WTC11 (cell line): ENCODE measurements at regions not wholly inside any gene's neighbourhood (a gene's known extent, or its start where the extent isn't known, plus 50 kb on each side); places are given as distances from the start of the nearest gene placed in this dataset.

Experiments
- ATAC-seq: fragments of 200-7000 bp; cut with Tn5 transposase; 2 replicates; pipeline ENCODE4 v1.10.0; 2021; ENCODE audit warnings: mild to moderate bottlenecking, moderate library complexity
- CTCF ChIA-PET: fragments of 300-600 bp; sonication (Branson Sonifier 250); formaldehyde crosslinking; loops from one replicate; lab custom pipeline; 2021; ENCODE audit warnings: antibody characterized with exemption; lab: Charles Lee
- POLR2A ChIA-PET: fragments of 350-600 bp; sonication (Branson Sonifier 250); formaldehyde crosslinking; loops from one replicate; lab custom pipeline; 2021; ENCODE audit warnings: antibody characterized with exemption; lab: Charles Lee
- DNase-seq: peaks from one replicate; pipeline ENCODE4 v3.0.0; 2021; ENCODE audit warnings: low spot score
- H3K27ac Mint-ChIP-seq: 2 replicates; pipeline ENCODE4 v1.8.0; 2021; ENCODE audit warnings: mixed read lengths
- H3K27me3 Mint-ChIP-seq: 2 replicates; pipeline ENCODE4 v1.8.0; 2021; ENCODE audit warnings: low read depth, mild to moderate bottlenecking, moderate library complexity, mixed read lengths
- H3K36me3 Mint-ChIP-seq: 2 replicates; pipeline ENCODE4 v1.8.0; 2021; ENCODE audit warnings: mixed read lengths
- H3K4me1 Mint-ChIP-seq: 2 replicates; pipeline ENCODE4 v1.8.0; 2022; ENCODE audit warnings: mixed read lengths
- H3K4me3 Mint-ChIP-seq: 2 replicates; pipeline ENCODE4 v1.8.0; 2021; ENCODE audit warnings: mild to moderate bottlenecking, moderate library complexity, mixed read lengths
- H3K9me3 Mint-ChIP-seq: 2 replicates; pipeline ENCODE4 v1.8.0; 2021; ENCODE audit warnings: mixed read lengths
- ATF1 ChIP-seq: sonication (generic); formaldehyde crosslinking; IDR thresholded peaks from 2 replicates; pipeline ENCODE4 v1.8.1; 2023; ENCODE audit warnings: mild to moderate bottlenecking, moderate library complexity, missing genetic modification reagents
- ATF2 ChIP-seq: sonication (generic); formaldehyde crosslinking; IDR thresholded peaks from 2 replicates; pipeline ENCODE4 v1.8.1; 2022; ENCODE audit warnings: low read depth, missing genetic modification reagents, borderline replicate concordance
- CREB1 ChIP-seq: sonication (generic); formaldehyde crosslinking; IDR thresholded peaks from 2 replicates; pipeline ENCODE4 v1.8.0; 2023; ENCODE audit warnings: mild to moderate bottlenecking, missing genetic modification reagents
- ESRRA ChIP-seq: sonication (generic); formaldehyde crosslinking; IDR thresholded peaks from 2 replicates; pipeline ENCODE4 v1.8.1; 2022; ENCODE audit warnings: mild to moderate bottlenecking, missing genetic modification reagents, borderline replicate concordance
- FOXK1 ChIP-seq: sonication (generic); formaldehyde crosslinking; IDR thresholded peaks from 2 replicates; pipeline ENCODE4 v1.8.0; 2022; ENCODE audit warnings: mild to moderate bottlenecking, moderate library complexity, missing genetic modification reagents
- GABPB1 ChIP-seq: sonication (generic); formaldehyde crosslinking; IDR thresholded peaks from 2 replicates; pipeline ENCODE4 v1.8.1; 2023; ENCODE audit warnings: mild to moderate bottlenecking, missing genetic modification reagents
- KAT7 ChIP-seq: sonication (generic); formaldehyde crosslinking; IDR thresholded peaks from 2 replicates; pipeline ENCODE4 v1.8.1; 2023; ENCODE audit warnings: missing genetic modification reagents, mild to moderate bottlenecking, borderline replicate concordance
- NFYB ChIP-seq: sonication (generic); formaldehyde crosslinking; conservative IDR thresholded peaks from 2 replicates; pipeline ENCODE4 v1.8.0; 2022; ENCODE audit warnings: low read depth, missing genetic modification reagents
- RORB ChIP-seq: fragments of 250-450 bp; sonication (Bioruptor Pico); IDR thresholded peaks from 2 replicates; pipeline ENCODE4 v1.9.0; 2021; ENCODE audit warnings: mild to moderate bottlenecking
- SMAD3 ChIP-seq: sonication (generic); formaldehyde crosslinking; IDR thresholded peaks from 2 replicates; pipeline ENCODE4 v1.8.0; 2022; ENCODE audit warnings: missing genetic modification reagents, mild to moderate bottlenecking, borderline replicate concordance
- SOX15 ChIP-seq: fragments of 250-450 bp; sonication (Bioruptor Pico); IDR thresholded peaks from 2 replicates; pipeline ENCODE4 v1.9.0; 2021; ENCODE audit warnings: mild to moderate bottlenecking
- TEAD1 ChIP-seq: sonication (generic); formaldehyde crosslinking; IDR thresholded peaks from 2 replicates; pipeline ENCODE4 v1.8.0; 2022; ENCODE audit warnings: mild to moderate bottlenecking, missing genetic modification reagents
- ZBTB21 ChIP-seq: sonication (generic); formaldehyde crosslinking; IDR thresholded peaks from 2 replicates; pipeline ENCODE4 v1.8.1; 2023; ENCODE audit warnings: mild to moderate bottlenecking, missing genetic modification reagents, borderline replicate concordance
- ZNF317 ChIP-seq: sonication (generic); formaldehyde crosslinking; IDR thresholded peaks from 2 replicates; pipeline ENCODE4 v1.8.1; 2023; ENCODE audit warnings: low read depth, mild to moderate bottlenecking, moderate library complexity, missing genetic modification reagents, borderline replicate concordance
- TF ChIP-seq, protein P1 (sequence below): fragments of 250-450 bp; sonication (Bioruptor Pico); IDR thresholded peaks from 2 replicates; pipeline ENCODE4 v2.1.2; 2022; ENCODE audit warnings: mild to moderate bottlenecking, moderate library complexity
- TF ChIP-seq, protein P2 (sequence below): fragments of 250-450 bp; sonication (Bioruptor Pico); IDR thresholded peaks from 2 replicates; pipeline ENCODE4 v1.9.0; 2021; ENCODE audit warnings: mild to moderate bottlenecking
- TF ChIP-seq, protein P3 (sequence below): fragments of 250-450 bp; sonication (Bioruptor Pico); IDR thresholded peaks from 2 replicates; pipeline ENCODE4 v1.9.0; 2021; ENCODE audit warnings: moderate library complexity, mild to moderate bottlenecking, inconsistent platforms, borderline replicate concordance
- TF ChIP-seq, protein P4 (sequence below): sonication (generic); formaldehyde crosslinking; conservative IDR thresholded peaks from 2 replicates; pipeline ENCODE4 v1.8.1; 2022; ENCODE audit warnings: mild to moderate bottlenecking, missing genetic modification reagents
- TF ChIP-seq, protein P5 (sequence below): sonication (generic); formaldehyde crosslinking; IDR thresholded peaks from 2 replicates; pipeline ENCODE4 v1.8.1; 2023; ENCODE audit warnings: mild to moderate bottlenecking, missing genetic modification reagents, moderate library complexity

DNA sequence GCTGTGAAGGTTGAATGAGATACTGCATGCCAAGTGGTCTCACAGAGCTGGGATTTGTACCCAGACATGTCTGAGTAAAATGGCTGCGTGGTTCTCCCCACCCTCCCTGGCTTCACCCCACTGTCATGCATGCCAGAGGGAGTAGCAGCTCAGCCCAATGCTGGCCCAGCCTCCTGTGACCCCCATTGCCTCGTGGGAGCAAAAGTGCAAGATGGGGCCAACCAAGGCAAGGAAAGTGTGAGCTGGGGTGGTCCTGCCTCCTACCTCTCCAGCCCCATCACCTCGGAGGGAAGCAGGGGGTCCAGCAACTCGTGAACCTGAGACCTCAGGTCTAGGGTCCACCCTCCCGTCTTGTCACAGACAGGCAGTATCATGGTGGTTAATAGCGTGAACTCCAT, 209.8 kb upstream of the GRIK3 start:
- DNase-seq: no peak

DNA sequence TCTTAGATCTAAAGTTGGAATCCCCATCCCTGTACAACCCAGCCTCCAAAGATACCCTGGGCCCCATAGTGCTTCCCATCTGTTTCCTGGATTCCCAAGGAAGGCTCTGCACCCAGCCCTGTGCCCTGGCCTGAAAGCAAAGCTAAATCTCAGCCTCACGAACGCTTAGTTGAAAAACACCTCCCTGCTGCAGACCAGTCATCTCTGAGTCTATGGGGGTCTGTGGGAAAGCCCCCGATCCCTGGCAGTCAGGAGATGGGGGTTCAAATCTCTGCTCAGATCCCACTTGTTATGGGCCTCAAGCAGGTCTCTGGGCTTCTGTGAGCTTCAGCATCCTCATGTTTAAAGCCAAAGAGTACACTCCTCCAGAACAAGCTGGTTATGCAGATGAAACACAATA, 210.5 kb upstream of the GRIK3 start:
- no peak for ATAC-seq
- CTCF ChIA-PET: no interaction called here

More for the DNA sequence above, 209.8 kb upstream of the GRIK3 start:
- TF ChIP-seq GABPB1 (CRISPR knock-in tag) (no peak), ZNF317 (no peak)
- TF ChIP-seq, protein P1, sequence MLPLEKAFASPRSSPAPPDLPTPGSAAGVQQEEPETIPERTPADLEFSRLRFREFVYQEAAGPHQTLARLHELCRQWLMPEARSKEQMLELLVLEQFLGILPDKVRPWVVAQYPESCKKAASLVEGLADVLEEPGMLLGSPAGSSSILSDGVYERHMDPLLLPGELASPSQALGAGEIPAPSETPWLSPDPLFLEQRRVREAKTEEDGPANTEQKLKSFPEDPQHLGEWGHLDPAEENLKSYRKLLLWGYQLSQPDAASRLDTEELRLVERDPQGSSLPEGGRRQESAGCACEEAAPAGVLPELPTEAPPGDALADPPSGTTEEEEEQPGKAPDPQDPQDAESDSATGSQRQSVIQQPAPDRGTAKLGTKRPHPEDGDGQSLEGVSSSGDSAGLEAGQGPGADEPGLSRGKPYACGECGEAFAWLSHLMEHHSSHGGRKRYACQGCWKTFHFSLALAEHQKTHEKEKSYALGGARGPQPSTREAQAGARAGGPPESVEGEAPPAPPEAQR (CRISPR knock-in tag): no peak
- Mint-ChIP-seq H3K27me3 (peaks cover 33% of the 10 kb centered on the region), H3K27ac (no peak overlapping the region), H3K4me3 (no peak overlapping the region), H3K4me1 (peaks cover 42% of the 10 kb centered on the region), H3K9me3 (no peaks in the 10 kb centered on the region), H3K36me3 (no peaks in the 10 kb centered on the region)
- ChIA-PET CTCF (interaction anchor here (1.3 kb wide), 1 partner anchor 190 kb away, joined by 5 read pairs; no protein-coding TSS in a partner anchor), POLR2A (no interaction called here)
- ATAC-seq: no peak

DNA sequence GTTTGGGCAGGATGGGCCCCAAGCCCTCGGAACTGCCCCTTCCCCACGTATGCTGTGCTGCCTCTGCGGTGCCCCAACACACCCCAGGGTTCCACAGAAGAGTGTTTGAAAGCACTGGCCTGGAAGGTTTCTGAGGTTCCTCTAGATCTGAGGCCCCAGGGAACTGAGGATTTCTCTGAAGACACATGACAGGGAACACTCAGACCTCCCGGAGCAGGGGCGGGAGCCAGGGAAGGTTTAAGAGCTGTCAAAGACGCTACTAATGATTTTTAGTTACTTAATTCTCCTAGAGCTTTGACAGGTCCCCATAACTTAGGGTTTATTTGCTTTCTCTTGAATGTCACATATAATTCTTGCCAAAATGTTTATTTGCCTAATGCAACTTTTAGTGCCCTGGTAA, 212.3 kb upstream of the GRIK3 start:
- ChIA-PET POLR2A (no interaction called here), CTCF (interaction anchor here (1.3 kb wide), 1 partner anchor 9 kb away, joined by 3 read pairs; no protein-coding TSS in a partner anchor)
- Mint-ChIP-seq H3K36me3 (no peaks in the 10 kb centered on the region), H3K4me1 (peaks cover 21% of the 10 kb centered on the region), H3K4me3 (no peak overlapping the region), H3K27ac (no peak overlapping the region), H3K27me3 (peaks cover 29% of the 10 kb centered on the region), H3K9me3 (no peaks in the 10 kb centered on the region)
- ATAC-seq (no peak), DNase-seq (no peak)
- TF ChIP-seq SMAD3 (CRISPR knock-in tag) (no peak), CREB1 (CRISPR knock-in tag) (no peak), NFYB (CRISPR knock-in tag) (no peak), TEAD1 (CRISPR knock-in tag) (no peak), FOXK1 (CRISPR knock-in tag) (no peak), ATF2 (CRISPR knock-in tag) (no peak), ATF1 (CRISPR knock-in tag) (no peak), RORB (CRISPR knock-in tag) (no peak), KAT7 (CRISPR knock-in tag) (no peak), ZBTB21 (CRISPR knock-in tag) (no peak), ESRRA (CRISPR knock-in tag) (no peak)
- TF ChIP-seq, protein P2, sequence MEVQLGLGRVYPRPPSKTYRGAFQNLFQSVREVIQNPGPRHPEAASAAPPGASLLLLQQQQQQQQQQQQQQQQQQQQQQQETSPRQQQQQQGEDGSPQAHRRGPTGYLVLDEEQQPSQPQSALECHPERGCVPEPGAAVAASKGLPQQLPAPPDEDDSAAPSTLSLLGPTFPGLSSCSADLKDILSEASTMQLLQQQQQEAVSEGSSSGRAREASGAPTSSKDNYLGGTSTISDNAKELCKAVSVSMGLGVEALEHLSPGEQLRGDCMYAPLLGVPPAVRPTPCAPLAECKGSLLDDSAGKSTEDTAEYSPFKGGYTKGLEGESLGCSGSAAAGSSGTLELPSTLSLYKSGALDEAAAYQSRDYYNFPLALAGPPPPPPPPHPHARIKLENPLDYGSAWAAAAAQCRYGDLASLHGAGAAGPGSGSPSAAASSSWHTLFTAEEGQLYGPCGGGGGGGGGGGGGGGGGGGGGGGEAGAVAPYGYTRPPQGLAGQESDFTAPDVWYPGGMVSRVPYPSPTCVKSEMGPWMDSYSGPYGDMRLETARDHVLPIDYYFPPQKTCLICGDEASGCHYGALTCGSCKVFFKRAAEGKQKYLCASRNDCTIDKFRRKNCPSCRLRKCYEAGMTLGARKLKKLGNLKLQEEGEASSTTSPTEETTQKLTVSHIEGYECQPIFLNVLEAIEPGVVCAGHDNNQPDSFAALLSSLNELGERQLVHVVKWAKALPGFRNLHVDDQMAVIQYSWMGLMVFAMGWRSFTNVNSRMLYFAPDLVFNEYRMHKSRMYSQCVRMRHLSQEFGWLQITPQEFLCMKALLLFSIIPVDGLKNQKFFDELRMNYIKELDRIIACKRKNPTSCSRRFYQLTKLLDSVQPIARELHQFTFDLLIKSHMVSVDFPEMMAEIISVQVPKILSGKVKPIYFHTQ (CRISPR knock-in tag): no peak
- TF ChIP-seq, protein P3, sequence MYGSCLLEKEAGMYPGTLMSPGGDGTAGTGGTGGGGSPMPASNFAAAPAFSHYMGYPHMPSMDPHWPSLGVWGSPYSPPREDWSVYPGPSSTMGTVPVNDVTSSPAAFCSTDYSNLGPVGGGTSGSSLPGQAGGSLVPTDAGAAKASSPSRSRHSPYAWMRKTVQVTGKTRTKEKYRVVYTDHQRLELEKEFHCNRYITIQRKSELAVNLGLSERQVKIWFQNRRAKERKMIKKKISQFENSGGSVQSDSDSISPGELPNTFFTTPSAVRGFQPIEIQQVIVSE (CRISPR knock-in tag): no peak
- TF ChIP-seq, protein P4, sequence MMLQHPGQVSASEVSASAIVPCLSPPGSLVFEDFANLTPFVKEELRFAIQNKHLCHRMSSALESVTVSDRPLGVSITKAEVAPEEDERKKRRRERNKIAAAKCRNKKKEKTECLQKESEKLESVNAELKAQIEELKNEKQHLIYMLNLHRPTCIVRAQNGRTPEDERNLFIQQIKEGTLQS (CRISPR knock-in tag): no peak
- TF ChIP-seq, protein P5, sequence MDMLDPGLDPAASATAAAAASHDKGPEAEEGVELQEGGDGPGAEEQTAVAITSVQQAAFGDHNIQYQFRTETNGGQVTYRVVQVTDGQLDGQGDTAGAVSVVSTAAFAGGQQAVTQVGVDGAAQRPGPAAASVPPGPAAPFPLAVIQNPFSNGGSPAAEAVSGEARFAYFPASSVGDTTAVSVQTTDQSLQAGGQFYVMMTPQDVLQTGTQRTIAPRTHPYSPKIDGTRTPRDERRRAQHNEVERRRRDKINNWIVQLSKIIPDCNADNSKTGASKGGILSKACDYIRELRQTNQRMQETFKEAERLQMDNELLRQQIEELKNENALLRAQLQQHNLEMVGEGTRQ (CRISPR knock-in tag): no peak

More for the DNA sequence above, 210.5 kb upstream of the GRIK3 start:
- no peak for DNase-seq
- Mint-ChIP-seq H3K4me1 (peaks cover 35% of the 10 kb centered on the region), H3K27ac (no peak overlapping the region), H3K4me3 (no peak overlapping the region), H3K9me3 (no peaks in the 10 kb centered on the region), H3K36me3 (no peaks in the 10 kb centered on the region), H3K27me3 (peaks cover 36% of the 10 kb centered on the region)
- no peak for TF ChIP-seq SOX15 (CRISPR knock-in tag)
- POLR2A ChIA-PET: no interaction called here
